ENCODE measurements at regions not wholly inside any gene's neighbourhood (a gene's known extent, or its start where the extent isn't known, plus 50 kb on each side); places are given as distances from the start of the nearest gene placed in this dataset.

GRCh38 chr12:85672436-85672835 lies 163.8 kb downstream of the RASSF9 start:
- Histone ChIP-seq H3K9me3 (ENCODE audit: low read length) (no peaks in the 10 kb centered on the region), H2AFZ (ENCODE audit: low read length) (no peak overlapping the region), H3K79me2 (ENCODE audit: insufficient read depth, low read length) (no peaks in the 10 kb centered on the region), H3K27ac (ENCODE audit: extremely low read length, insufficient read depth, low read length) (no peak overlapping the region), H3K4me2 (ENCODE audit: low read depth, low read length) (no peak overlapping the region), H3K9ac (ENCODE audit: insufficient read depth, low read depth, low read length) (no peak overlapping the region), H3K27me3 (ENCODE audit: control insufficient read depth in 1 of 2, insufficient read depth in 2 of 2, low read length in 2 of 2) (no peaks in the 10 kb centered on the region), H4K20me1 (ENCODE audit: insufficient read depth, low read length) (no peaks in the 10 kb centered on the region), H3K4me3 (replicated peaks in 1 of 3; ENCODE audit: insufficient read depth in 1 of 3, low read depth in 2 of 3, low read length in 3 of 3) (no peak overlapping the region), H3K36me3 (replicated peaks in 1 of 2; ENCODE audit: control insufficient read depth in 1 of 2, insufficient read depth in 2 of 2, low read length in 2 of 2) (no peaks in the 10 kb centered on the region), H3K4me1 (ENCODE audit: insufficient read depth, low read length) (no peaks in the 10 kb centered on the region)
- TF ChIP-seq ZBTB39 (CRISPR knock-in tag; IDR thresholded peaks at IDR 0.05) (no peak), ZNF580 (CRISPR knock-in tag; IDR thresholded peaks at IDR 0.05; ENCODE audit: borderline replicate concordance, low read depth) (no peak), ZNF614 (CRISPR knock-in tag; IDR thresholded peaks at IDR 0.05; ENCODE audit: borderline replicate concordance) (no peak), ZNF720 (CRISPR knock-in tag; IDR thresholded peaks at IDR 0.05) (no peak), PRPF4 (IDR thresholded peaks at IDR 0.05; ENCODE audit: low read depth, low read length, poor library complexity, severe bottlenecking) (no peak), HDAC1 (CRISPR knock-in tag; IDR thresholded peaks at IDR 0.05) (no peak), REL (CRISPR knock-in tag; conservative IDR thresholded peaks at IDR 0.05) (no peak), ZNF251 (CRISPR knock-in tag; IDR thresholded peaks at IDR 0.05) (no peak), CENPT (CRISPR knock-in tag; IDR thresholded peaks at IDR 0.05; ENCODE audit: low read depth) (no peak), FUBP1 (CRISPR knock-in tag; IDR thresholded peaks at IDR 0.05; ENCODE audit: borderline replicate concordance) (no peak), NAIF1 (CRISPR knock-in tag; IDR thresholded peaks at IDR 0.05; ENCODE audit: borderline replicate concordance) (no peak), NFIB (CRISPR knock-in tag; IDR thresholded peaks at IDR 0.05; ENCODE audit: borderline replicate concordance) (no peak), ASH2L (IDR thresholded peaks at IDR 0.05; ENCODE audit: insufficient read length, low read depth, low read length) (no peak), AGO1 (IDR thresholded peaks at IDR 0.05; ENCODE audit: low read depth, low read length, poor library complexity, severe bottlenecking) (no peak), ZBTB26 (CRISPR knock-in tag; IDR thresholded peaks at IDR 0.05; ENCODE audit: borderline replicate concordance) (no peak), ZNF644 (CRISPR knock-in tag; IDR thresholded peaks at IDR 0.05; ENCODE audit: low read depth) (no peak), KLF12 (CRISPR knock-in tag; IDR thresholded peaks at IDR 0.05; ENCODE audit: borderline replicate concordance) (no peak)
- in situ Hi-C loops (cut with HindIII; ENCODE audit: extremely low pct_ligation_motif_present, low pct_unique_long_range_greater_than_20kb), result no loop called here
- no peak for FAIRE-seq
- DNase-seq (ENCODE audit: low spot score), result no peak
- intact Hi-C loops (cut with micrococcal nuclease; ENCODE audit: unreplicated experiment), result no loop called here
- ChIA-PET POLR2A (no interaction called here), CTCF (ENCODE audit: low intra/inter-chr PET ratio, low total read pairs) (no interaction called here)
- no TSS peak for BruUV-seq (replicated peaks)
- ATAC-seq, result no peak

All from HepG2 (cell line).